ENCODE measurements at regions not wholly inside any gene's neighbourhood (a gene's known extent, or its start where the extent isn't known, plus 50 kb on each side); places are given as distances from the start of the nearest gene placed in this dataset.

DNA sequence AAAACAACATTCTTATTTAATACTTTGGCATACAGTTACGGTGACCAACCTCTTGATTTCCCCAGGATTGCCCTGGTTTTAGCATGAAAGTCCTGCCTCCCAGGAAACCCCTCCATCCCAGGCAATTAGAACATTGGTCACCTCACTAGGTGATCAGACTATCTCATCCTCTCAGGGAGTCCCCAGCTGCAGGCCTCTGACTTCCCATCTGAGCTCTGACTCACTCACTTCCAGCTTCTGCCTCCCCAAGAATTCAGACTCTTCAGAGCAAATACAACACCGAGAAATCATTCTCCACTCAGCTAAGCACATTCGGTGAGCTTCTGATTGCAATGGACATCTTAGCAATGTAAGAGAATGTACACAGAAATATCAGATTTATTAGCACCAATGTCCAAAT is 92.4 kb upstream of the HES1 start:
- Histone ChIP-seq H3K36me3 (no peaks in the 10 kb centered on the region), H3K27me3 (no peaks in the 10 kb centered on the region), H3K4me3 (no peak overlapping the region), H3K9me3 (no peaks in the 10 kb centered on the region), H3K27ac (no peak overlapping the region), H3K4me1 (no peaks in the 10 kb centered on the region)
- no peak for TF ChIP-seq POLR2A (IDR thresholded peaks at IDR 0.05)
- TF ChIP-seq, protein P1, sequence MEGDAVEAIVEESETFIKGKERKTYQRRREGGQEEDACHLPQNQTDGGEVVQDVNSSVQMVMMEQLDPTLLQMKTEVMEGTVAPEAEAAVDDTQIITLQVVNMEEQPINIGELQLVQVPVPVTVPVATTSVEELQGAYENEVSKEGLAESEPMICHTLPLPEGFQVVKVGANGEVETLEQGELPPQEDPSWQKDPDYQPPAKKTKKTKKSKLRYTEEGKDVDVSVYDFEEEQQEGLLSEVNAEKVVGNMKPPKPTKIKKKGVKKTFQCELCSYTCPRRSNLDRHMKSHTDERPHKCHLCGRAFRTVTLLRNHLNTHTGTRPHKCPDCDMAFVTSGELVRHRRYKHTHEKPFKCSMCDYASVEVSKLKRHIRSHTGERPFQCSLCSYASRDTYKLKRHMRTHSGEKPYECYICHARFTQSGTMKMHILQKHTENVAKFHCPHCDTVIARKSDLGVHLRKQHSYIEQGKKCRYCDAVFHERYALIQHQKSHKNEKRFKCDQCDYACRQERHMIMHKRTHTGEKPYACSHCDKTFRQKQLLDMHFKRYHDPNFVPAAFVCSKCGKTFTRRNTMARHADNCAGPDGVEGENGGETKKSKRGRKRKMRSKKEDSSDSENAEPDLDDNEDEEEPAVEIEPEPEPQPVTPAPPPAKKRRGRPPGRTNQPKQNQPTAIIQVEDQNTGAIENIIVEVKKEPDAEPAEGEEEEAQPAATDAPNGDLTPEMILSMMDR (IDR thresholded peaks at IDR 0.05), result no peak
- TF ChIP-seq POLR2AphosphoS5 (IDR thresholded peaks at IDR 0.05), result no peak
- DNase-seq (ENCODE audit: low spot score in 2 of 2), result no peak
- intact Hi-C loops (cut with DNase I; ENCODE audit: low total_unique reads), result loop anchor here (10.0 kb wide), 1 partner anchor 829 kb away; no protein-coding TSS in a partner anchor

DNA sequence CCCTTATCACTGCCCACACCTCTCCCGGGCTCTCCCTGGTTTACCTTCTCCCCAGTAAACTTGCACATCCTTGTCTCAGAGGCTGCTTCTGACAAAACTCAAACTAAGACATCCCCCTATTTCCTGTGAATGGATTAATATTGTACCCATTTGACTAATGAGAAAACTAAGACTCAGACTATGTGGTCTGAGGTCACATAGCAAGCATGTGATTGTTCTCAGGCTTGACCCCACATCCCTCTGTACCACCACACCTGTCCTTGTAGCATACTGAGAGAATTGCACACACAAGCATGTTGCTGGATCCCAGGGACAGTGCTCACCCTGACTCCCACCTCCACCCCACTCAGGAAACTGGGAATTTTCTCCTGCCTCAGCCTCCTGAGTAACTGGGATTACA is 90.7 kb upstream of the HES1 start:
- no peaks in the 10 kb centered on the region for H3K4me1 ChIP-seq
- no peak overlapping the region for H3K4me3 ChIP-seq
- no peaks in the 10 kb centered on the region for H3K27me3 ChIP-seq
- intact Hi-C loops (cut with DNase I; ENCODE audit: low total_unique reads), result loop anchor here (10.0 kb wide), 1 partner anchor 830 kb away; no protein-coding TSS in a partner anchor
- DNase-seq (ENCODE audit: low spot score in 2 of 2), result no peak
- H3K36me3 ChIP-seq, result no peaks in the 10 kb centered on the region
- H3K27ac ChIP-seq, result no peak overlapping the region
- H3K9me3 ChIP-seq, result no peaks in the 10 kb centered on the region
- TF ChIP-seq POLR2A (IDR thresholded peaks at IDR 0.05) (no peak), POLR2AphosphoS5 (IDR thresholded peaks at IDR 0.05) (no peak)
- TF ChIP-seq, protein P1 (IDR thresholded peaks at IDR 0.05), result no peak

DNA sequence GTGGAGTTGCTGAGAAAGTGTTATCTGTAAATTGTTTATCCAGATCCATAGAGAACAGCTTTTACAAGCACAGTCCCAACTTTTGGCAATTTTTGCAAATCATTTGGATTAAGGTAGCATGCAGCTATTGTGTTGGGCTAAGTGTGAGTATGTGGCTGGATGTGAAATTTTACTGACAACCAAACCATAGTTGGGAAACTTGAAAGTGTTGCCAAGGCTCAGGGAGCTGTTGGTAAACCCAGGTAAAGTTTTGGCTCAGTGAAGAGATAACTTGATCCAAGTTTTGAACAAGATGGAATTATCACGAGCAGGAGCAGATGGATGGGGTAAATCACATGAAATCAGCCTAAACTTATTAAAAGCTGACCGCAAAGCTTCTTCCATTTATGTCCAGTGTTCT is 90.0 kb upstream of the HES1 start:
- no peaks in the 10 kb centered on the region for H3K27me3 ChIP-seq
- TF ChIP-seq POLR2A (IDR thresholded peaks at IDR 0.05) (no peak), POLR2AphosphoS5 (IDR thresholded peaks at IDR 0.05) (no peak)
- TF ChIP-seq, protein P1 (IDR thresholded peaks at IDR 0.05), result no peak
- intact Hi-C loops (cut with DNase I; ENCODE audit: low total_unique reads), result loop anchor here (10.0 kb wide), 1 partner anchor 831 kb away; no protein-coding TSS in a partner anchor
- H3K9me3 ChIP-seq, result peaks cover under 1 to 6% of the 10 kb centered on the region in 2 donors
- no peak overlapping the region for H3K4me3 ChIP-seq
- no peak overlapping the region for H3K27ac ChIP-seq
- no peak for DNase-seq (ENCODE audit: low spot score in 2 of 2)
- no peaks in the 10 kb centered on the region for H3K36me3 ChIP-seq
- H3K4me1 ChIP-seq, result no peaks in the 10 kb centered on the region

DNA sequence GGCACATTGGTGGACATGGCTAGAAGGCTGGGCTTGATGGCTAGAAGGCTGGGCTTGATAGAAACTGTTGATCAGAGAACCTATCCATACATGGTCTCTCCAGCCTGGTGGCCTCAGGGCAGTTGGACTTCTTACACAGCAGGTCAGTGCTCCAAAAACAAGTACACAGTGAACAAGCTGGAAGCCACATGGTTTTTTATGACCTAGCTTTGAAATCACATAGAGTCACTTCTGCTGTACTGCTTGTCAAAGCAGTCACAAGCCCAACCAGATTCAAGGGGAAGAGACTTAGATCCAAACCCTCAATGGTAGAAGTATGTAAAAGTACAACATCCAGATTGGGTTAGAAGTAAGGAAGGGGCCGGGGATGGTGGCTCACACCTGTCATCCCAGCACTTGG is 89.4 kb upstream of the HES1 start:
- DNase-seq (ENCODE audit: low spot score in 2 of 2), result no peak
- intact Hi-C loops (cut with DNase I; ENCODE audit: low total_unique reads), result loop anchor here (10.0 kb wide), 1 partner anchor 832 kb away; no protein-coding TSS in a partner anchor
- Histone ChIP-seq H3K36me3 (no peaks in the 10 kb centered on the region), H3K4me1 (no peaks in the 10 kb centered on the region), H3K4me3 (no peak overlapping the region), H3K9me3 (peaks cover 7 to 12% of the 10 kb centered on the region in 2 donors), H3K27me3 (no peaks in the 10 kb centered on the region), H3K27ac (no peak overlapping the region)
- TF ChIP-seq POLR2AphosphoS5 (IDR thresholded peaks at IDR 0.05), result no peak
- no peak for TF ChIP-seq POLR2A (IDR thresholded peaks at IDR 0.05)
- TF ChIP-seq, protein P1 (IDR thresholded peaks at IDR 0.05), result no peak

DNA sequence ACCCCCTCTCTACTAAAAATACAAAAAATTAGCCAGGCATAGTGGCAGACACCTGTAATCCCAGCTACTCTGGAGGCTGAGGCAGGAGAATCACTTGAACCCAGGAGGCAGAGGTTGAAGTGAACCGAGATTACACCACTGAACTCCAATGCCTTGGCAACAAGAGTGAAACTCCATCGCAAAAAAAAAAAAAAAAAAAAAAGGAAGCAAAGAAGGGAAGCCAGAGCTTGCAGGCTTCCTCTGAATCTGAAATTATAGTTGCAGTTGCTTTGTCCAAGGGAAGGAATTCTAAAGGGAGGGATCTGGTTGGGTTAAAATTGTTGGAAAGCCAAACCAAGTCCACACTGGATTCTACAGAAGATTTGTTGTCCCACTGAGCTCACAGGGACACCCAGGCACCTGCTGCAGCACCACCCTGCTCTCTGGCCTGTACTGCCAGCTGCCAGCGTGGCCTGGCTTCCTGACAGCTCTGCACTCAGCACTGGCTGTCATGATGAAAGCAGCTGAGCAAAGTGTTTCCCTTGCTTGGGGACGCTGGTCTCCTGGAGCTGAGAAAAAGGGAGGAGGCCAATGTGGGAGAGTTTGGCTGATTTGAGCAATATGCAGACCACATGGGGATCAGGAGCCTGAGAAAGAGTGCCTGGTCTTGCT is 88.8 kb upstream of the HES1 start:
- Histone ChIP-seq H3K9me3 (peaks cover 10 to 14% of the 10 kb centered on the region in 2 donors), H3K36me3 (no peaks in the 10 kb centered on the region), H3K27ac (peak overlapping the region in 1 of 2 donors; percentile 44), H3K4me1 (no peaks in the 10 kb centered on the region), H3K27me3 (no peaks in the 10 kb centered on the region), H3K4me3 (no peak overlapping the region)
- TF ChIP-seq, protein P1 (IDR thresholded peaks at IDR 0.05), result no peak
- TF ChIP-seq POLR2A (IDR thresholded peaks at IDR 0.05) (no peak), POLR2AphosphoS5 (IDR thresholded peaks at IDR 0.05) (no peak)
- intact Hi-C loops (cut with DNase I; ENCODE audit: low total_unique reads), result loop anchor here (10.0 kb wide), 1 partner anchor 832 kb away; no protein-coding TSS in a partner anchor
- peak in 1 of 2 donors; percentile 62 for DNase-seq (ENCODE audit: low spot score in 2 of 2)
